ENCODE measurements at regions not wholly inside any gene's neighbourhood (a gene's known extent, or its start where the extent isn't known, plus 50 kb on each side); places are given as distances from the start of the nearest gene placed in this dataset.

DNA sequence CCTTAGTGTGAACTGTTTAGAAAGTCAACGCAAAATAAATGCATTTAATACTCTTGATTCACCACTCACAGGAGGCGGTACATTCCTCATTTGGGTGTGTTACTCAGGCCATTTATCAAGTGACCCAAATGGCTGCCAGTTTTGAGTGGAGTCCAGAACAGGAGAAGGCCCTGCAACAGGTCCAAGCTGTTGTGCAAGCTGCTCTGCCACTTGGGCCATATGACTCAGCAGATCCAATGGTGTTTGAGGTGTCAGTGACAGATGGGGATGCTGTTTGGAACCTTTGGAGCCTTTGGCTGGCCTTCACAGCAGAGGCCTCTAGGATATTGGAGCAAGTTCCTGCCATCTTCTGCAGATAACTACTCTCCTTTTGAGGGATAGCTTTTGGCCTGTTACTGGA lies 609.2 kb downstream of the KCNT2 start:
- no peak for DNase-seq

DNA sequence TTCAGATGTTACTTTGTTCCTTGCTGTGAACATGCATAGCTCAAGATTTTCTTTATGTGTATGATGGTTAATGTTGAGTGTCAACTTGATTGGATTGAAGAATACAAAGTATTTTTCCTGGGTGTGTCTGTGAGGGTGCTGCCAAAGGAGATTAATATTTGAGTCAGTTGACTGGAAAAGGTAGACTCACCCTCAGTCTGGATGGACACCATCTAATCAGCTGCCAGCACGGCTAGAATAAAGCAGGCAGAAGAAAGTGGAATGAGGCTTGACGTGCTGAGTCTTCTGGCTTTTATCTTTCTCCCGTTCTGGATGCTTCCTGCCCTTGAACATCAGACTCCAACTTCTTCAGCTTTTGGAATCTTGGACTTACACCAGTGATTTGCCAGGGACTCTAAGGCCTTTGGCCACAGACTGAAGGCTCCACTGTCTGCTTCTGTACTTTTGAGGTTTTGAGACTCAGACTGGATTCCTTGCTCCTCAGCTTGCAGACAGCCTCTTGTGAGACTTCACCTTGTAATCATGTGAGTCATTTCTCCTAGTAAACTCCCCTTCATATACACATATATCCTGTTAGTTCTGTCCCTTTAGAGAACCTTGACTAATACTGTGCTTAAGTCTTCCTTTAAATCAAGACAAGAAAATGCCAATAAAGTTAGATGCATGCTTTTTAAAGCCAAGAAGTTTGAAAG lies 626.6 kb downstream of the KCNT2 start:
- no peak for DNase-seq

DNA sequence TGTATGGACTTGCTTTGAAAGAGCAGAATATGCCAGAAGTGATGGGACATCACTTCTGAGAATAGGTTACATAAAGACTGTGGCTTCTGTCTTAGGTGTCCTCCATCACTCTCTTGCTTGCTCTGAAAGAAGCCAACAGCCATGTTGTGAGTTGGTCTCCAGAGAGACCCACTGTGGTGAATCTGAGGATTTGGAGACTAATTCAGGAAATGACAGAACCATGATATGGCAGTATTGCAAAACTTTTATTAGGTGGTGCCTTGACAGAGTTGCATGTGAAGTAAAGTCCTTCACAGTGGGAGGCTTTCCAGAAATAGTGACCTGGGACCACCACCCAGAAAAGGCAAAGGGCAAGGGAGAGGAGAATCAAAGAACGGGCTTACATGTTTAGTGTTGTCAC lies 628.6 kb downstream of the KCNT2 start:
- DNase-seq: no peak

DNA sequence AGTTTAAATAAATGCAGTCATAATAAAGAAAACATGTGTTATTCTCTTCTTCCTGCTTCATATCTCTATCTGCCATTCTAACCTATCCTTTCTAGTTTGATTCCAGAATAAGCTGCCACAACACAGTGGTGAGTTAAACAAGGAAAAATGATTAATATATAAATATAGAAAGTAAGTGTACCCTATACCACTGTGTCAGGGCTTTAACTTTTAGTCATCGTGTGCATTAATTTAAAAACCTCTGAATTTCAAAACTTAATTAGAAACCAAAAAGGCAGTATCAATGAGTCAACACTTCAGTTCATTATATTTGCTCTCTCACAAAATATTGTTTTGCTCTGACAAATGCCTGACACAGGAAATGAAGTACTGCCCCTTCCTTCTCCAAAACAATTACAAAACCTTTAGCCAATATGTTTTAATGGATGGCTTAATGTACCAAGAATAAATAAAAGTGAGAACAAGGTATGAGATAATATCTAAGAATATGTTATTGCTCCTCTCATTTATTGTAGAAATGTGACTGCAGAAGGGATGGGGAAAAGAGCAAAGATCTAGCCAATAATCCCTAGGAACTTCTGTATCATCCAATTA lies 634.8 kb downstream of the KCNT2 start:
- DNase-seq: no peak

DNA sequence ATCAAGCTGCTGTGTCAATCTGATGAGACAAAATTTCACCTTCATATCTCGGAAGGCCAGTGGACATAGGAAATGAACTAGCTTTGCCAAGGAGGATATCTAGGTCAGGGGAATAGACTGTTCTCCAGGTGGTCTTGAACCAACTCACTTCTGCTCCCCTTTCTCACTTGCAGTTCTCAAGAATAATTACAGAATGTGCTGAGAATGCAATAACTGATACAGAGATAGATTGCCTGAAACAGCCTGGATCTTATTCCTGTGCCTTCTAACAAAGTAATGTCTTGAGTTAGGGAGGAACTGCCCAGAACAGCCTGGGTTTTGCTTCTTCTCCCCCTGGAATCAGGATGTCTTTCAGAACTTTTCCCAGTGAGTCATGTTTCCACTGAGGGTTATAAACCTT lies 636.7 kb downstream of the KCNT2 start:
- DNase-seq: no peak

DNA sequence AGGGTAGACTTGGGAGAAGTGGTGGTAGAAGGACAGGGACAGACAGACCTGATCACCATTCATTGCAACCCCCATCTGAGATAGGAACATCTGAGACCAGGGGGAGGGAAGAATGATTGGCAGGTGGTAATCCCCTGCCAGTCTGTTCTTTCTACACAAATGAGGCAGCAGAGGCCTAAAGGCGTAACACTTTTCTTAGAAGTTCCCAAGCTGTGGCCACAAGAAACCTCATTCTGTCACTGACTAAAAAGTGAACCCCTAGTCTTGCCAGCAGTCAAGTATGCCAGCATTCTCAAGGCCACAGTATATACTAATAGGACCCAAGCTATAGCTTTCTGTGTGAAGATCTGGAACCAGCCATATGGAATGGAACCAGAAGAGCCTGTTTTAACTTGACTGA lies 638.0 kb downstream of the KCNT2 start:
- no peak for DNase-seq

DNA sequence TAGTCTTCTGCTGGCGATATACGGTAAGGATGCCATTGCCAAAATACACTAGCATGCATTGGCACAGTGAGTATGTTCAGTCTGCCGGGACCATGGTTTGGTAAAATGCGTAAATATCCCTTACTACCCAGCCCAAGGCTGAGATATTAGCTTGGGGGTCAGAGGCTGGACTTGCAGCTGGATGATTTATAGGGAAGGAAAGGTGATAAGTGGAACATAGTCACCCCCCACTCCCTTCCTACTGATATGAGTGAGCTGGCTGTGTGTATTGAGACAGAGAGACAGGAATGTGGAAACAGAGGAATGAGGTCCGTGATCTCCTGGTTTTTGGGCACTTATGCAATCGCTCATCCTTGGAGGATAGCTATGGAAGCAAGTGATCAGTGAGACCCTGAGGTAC lies 642.8 kb downstream of the KCNT2 start:
- no peak for DNase-seq

DNA sequence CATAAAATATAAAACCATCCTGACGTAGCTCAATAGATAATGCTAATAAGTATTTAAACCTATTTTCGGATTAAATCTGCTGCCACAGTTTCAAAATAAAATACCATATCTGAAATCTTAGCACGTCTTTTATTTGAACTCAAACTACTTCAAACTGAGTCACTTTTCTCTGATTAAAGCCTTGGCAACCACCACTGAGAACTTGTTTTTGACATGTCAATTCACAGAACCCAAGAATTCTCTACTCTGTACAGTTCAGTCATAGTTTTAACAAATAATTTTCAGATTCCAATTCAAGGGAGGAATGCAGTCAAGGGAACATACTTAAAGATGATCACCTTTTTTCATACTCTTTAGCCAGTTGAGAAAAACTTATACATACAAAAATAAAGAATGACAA lies 643.2 kb downstream of the KCNT2 start:
- no peak for DNase-seq

DNA sequence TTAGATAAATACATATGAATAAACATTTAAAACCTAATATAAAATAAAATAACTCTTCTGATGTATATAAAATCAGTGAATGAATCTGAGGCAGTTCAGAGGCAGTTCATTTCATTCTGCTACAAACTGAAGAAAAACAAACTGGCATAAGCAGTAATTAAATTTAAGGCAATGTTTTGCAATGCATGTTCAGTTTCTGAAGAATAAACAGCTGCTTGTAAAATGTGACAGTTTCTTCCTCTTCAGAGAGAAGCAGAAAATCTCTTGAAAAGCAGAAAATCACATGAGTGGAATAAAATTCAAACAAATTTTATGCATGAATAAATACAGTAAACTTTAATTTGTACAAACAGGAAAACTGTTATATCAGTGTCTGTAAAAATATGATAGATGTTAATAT lies 643.7 kb downstream of the KCNT2 start:
- DNase-seq: no peak

DNA sequence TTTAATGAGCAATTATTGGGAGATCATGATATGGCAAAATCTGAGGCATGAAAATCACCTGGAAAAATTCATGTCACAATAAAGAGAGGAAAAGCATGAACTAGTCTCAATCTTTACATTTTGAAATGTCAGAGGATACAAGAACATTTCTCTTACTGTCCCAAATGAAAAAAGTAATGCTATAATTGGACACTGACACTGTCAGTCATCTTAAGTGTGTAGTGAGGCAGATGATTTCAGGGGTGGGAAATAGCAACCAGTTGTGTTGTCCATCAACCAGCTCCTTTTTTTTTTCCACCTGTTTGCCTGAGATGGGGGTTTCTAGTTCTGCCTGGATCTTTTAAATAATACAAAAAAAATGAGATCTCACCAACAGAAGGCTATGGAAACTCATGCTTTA lies 646.2 kb downstream of the KCNT2 start:
- DNase-seq: no peak

DNA sequence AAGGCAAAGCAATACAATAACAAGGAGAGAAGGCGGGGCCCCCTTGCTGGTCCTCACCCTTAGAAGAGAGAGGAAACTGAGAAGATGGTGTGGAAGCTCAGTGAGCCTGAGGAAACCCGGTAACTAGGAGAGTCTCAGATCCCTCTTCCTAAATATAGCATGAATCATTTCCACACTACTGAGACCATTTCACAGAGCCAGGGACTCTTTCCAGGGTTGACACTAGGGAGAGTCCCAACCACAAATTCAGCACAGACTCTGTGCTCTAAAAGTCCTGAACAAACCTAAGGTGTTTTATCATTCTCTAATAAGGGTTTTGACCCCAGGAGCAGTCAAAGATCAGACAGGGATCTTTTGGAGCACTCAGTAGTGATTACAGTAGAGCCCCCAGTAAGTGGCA lies 647.7 kb downstream of the KCNT2 start:
- DNase-seq: no peak

DNA sequence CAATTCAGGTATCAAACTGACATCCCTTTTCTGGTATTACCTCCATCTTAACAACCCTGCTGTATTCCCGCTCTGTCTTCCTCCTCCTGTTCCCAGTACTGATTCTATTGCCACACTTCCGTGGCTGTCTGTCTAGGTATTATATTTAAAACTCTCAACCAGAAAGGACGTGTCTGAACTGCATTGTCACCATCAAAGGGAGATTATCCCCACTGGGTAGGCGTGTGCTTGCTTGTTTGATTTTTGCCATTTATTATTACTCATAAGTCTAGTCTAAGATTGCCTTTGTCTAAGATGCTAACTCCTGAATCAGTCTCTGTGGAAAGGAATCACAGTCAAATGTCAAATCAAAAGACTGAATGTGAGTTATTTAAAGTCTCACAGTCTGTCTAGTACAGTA lies 650.1 kb downstream of the KCNT2 start:
- no peak for DNase-seq

DNA sequence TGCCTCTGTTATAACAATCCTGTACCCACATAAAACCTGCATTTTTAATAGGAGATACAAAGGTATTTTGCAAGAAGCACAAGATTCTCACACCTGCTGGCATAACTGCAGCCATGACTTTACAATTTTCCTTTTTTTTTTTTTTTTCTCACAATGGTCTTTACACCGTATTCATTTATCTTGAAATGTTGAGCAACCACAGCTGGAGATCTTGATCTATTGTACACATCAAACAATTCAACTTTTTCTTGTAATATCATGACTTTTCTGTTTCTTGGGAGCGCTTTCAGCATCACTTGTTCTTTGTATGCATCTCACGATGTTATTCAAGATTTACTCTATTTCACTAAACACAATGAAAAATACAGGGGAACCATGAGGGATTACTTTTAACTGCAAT lies 651.4 kb downstream of the KCNT2 start:
- DNase-seq: no peak

DNA sequence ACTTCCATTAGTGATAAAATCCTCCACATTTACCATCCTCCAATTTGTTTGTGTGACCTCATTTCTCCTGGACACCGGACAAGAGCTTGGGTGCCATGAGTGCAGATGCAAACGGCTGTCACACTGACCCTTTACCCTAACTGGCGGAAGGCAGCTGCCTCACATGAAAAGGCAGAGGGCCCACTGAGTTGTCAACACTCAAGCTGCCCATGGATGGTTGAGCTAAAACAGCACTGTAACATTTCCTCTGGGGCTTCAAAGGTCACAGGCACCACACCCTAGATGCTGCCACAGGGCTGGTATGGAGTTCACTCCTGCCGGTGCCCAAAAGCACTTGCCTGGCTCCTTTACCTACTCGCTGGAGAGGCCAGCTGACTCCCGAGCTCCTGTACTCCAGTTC lies 653.4 kb downstream of the KCNT2 start:
- no peak for DNase-seq

DNA sequence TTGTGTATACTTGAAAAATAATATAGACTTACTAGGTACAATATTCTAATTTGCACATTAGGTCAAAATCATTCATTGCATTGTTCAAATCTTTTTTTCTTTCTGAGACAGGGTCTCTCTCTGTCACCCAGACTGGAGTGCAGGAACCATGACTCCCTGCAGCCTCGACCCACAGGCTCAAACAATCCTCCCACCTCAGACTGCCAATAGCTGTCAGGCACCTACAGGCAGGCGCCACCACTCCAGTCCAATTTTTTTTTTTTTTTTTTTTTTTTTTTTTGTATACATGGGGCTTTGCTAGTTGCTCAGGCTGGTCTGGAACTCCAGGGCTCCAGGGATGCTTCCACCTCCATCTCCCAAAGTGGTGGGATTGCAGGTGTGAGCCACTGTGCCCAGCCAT lies 656.9 kb downstream of the KCNT2 start:
- DNase-seq: no peak

DNA sequence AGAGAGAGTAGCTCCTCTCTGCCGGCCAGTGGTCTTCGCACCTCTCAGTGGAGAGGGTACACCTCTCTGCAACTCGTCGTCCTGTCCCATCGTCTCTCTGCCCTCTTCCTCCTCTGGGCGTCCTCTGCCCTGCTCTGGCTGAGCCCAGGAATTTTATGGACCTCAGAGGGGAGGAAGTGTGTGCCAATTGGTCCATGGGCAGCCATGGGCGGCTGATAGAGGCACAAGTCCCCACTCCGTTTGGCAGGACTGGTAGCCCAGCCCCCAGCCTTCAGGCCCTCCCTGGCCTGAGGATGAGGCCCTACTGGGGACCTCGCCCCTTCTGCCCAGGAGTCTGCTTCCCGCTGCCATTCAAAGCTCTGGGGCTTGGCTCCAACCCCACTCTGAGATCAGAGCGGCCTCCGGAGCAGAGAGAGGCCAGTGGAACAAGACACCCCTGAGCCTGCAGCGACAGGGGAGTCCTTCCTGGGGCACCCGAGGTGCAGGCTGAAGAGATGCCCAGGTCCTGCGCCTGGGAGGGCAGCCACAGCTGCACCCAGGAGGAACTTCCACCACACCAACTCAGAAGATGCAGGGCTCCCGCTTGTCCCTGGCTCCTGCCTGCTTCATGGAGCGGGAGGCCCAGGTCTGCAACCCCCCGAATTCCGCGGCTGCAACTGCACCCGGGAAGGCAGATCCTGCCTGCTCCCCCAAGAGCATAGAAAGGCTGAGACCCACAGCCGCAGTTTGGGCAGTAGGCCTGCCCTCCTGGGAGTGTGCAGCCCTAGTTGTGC lies 659.9 kb downstream of the KCNT2 start:
- DNase-seq: no peak

DNA sequence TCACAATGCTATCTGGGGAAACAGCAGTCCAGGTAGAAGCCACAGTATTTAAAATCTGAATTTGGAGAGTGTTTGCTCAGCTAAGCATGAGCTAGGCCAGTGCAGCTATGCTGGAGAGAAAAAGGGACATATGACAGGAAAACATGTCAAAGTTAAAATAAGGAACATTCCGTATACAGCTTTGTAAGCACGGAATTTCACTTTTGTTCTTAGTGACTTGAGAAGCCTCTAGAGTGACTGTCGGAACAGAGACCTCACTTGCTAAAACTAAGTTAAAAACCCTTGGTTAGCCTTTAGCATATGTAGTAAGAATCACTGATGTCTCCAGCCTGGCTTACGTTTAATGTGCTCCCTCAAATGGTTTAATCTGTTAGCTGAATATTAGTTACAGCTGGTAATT lies 661.7 kb downstream of the KCNT2 start:
- no peak for DNase-seq

DNA sequence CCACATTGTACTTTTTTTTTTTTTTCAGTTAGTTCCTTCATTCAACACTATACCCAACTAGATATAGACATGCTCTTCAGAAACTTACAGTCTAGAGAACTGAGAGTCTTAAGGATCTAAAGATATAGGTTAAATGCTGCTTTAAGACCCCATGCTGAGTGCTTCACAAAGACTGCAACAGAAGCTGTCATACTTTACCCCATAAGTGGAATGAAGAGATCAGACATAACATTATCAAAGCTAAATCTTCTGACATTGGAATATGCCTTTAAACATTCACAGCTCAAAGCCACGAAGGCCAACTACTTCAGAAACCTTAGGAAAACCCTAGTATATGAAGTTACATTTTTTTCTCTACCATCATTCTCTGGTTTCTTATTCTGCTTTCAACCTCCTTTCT lies 666.4 kb downstream of the KCNT2 start:
- no peak for DNase-seq

DNA sequence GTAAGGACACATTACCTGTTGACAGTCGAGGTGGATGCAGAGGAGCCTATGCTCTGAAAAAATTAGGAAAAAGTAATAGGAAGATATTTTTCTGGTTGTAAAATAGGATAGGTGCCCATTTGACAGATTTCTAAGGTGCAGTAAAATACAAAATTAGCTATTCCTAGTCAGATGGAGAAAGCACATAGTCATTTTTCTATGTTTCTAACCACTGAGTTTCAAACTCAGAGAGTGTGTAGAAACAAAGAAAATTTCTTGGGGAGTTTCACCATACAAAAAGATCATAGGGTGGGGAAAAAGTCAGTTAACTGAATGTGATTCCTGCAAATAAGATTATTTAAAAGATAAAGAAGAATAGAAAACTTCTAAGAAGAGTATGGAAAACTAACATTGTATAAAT lies 666.9 kb downstream of the KCNT2 start:
- no peak for DNase-seq

DNA sequence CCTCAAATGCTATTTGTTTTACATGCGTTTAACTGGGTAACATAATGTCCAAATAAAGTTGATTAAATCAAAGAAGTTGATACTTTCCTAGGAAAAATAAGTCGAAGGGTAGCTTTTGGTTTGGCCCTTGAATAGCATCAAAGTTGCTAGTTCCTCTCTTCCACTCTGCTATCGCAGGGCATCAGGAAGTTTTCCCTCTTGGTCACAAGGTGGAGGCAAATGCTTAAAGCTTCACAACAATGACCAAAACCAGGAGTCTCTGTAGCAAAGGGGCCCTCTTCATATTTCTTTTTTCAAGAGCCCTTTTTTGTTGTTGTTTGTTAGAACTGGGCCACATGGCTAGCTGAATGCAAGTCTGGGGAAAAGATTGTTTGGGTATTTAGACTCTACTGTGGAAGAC lies 668.4 kb downstream of the KCNT2 start:
- DNase-seq: no peak

DNA sequence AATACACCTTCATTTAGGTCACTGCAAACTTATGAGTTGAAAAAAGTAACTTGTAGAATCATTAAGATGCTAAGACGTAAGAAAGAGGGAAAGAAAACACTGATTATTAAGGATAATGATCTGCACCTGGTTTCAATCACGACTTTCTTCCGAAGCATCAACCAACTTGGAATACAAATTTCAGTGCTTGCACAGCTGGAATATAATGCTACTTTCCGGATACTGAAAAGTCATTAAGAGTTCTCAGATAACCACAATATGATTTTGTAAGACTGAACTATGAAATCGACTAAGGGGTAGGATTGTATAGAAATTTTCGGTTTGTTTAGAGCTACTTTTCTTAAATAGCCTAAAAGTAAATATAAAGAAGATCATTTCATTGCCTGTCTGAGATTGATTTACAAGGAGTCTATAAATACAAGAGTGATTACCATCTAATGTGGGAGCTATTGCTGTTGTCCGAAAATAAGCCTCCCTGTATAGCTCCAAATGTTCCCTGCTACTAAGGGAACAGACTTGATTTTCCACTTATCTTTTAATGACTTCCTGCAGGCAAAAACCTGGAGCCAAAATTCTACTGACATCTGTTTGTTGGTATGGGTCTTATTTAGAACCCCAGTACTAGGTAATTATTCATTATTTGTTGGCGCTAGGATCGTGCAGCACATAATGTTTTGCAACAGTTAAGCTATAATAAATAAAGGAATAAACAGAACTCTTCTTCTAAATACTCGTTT lies 673.3 kb downstream of the KCNT2 start:
- DNase-seq: no peak

DNA sequence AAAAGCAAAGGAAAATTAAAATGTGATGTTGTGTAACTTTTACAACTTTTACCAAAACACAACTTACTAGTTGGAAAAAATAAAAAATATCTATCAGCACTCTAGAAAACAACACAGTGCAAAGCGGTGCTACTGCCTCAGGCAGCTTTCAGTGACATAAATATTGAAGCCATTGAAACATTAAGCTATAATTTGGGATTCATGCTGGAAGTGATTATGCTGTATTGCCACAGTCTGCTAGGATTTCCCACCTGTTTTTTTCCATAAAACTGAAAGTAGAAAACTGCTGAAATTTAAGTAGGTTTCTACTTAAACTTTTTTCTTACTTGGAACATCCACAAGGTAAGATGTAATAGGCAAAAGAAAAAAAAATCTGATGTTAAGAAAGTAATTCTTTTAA lies 674.4 kb downstream of the KCNT2 start:
- no peak for DNase-seq

DNA sequence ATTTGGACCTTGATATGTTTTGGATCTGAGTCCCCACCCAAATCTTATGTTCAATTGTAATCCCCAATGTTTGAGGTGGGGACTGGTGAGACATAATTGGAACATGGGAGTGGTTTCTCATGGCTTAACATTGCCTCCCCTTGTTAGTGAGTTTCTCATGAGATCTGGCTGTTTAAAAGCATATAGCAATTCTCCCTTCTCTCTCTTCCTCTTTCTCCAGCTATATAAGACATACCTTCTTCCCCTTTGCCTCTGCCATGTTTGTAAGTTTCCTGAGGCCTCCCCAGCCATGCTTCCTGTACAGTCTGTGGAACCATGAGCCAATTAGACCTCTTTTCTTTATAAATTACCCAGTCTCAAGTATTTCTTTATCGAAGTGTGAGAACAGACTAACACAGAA lies 692.4 kb downstream of the KCNT2 start:
- DNase-seq: no peak

DNA sequence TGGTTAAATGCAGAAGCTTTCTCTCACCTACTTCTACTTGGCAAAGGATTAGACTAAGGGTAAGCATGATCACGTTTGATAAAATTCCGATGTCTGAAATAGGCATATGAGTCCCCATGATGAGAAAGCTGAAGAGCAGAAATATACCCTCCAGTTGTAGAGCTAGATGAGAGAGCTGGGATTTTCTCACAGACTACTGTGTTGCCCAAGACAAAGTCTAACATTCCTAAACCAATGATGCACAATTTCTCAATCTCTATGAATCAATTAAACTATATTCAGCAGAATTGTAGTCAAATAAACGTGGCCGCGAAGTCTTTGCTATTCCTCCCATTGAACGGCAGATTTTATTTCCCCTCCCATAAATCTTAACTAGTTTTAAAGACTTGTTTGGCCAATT lies 699.2 kb downstream of the KCNT2 start:
- DNase-seq: no peak
